Stimulated activated CD8-positive, alpha-beta memory T cell treated with anti-CD3 and anti-CD28 coated beads, Interleukin-12 subunit alpha, Interleukin-12 subunit beta, amount 100 ng/mL, for 24 hours (primary cell): ENCODE measurements at regions not wholly inside any gene's neighbourhood (a gene's known extent, or its start where the extent isn't known, plus 50 kb on each side); places are given as distances from the start of the nearest gene placed in this dataset.

Experiments
- DNase-seq: peaks from one replicate; pipeline ENCODE4 v3.0.0-alpha.2; 2020; ENCODE audit errors: extremely low read depth

DNA sequence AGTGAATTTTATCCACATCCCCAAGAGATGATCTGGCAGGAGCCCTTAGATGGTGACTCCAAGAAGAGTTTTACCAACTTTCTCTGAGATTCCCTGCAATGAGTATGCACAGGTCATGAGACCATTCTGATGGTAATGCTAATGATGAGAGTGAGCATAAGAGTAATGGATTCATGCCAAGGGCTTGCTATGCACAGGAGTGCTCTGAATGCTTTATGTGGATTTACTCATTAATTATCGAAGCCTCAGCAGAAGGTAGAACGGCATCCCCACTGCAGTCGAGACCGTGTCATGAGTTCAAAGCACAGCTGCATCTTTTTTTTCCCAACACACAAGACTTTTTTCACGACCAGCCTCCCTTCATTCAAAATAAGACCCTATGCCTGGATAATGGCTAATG lies 355.0 kb downstream of the RAB28 start:
- DNase-seq: no peak

DNA sequence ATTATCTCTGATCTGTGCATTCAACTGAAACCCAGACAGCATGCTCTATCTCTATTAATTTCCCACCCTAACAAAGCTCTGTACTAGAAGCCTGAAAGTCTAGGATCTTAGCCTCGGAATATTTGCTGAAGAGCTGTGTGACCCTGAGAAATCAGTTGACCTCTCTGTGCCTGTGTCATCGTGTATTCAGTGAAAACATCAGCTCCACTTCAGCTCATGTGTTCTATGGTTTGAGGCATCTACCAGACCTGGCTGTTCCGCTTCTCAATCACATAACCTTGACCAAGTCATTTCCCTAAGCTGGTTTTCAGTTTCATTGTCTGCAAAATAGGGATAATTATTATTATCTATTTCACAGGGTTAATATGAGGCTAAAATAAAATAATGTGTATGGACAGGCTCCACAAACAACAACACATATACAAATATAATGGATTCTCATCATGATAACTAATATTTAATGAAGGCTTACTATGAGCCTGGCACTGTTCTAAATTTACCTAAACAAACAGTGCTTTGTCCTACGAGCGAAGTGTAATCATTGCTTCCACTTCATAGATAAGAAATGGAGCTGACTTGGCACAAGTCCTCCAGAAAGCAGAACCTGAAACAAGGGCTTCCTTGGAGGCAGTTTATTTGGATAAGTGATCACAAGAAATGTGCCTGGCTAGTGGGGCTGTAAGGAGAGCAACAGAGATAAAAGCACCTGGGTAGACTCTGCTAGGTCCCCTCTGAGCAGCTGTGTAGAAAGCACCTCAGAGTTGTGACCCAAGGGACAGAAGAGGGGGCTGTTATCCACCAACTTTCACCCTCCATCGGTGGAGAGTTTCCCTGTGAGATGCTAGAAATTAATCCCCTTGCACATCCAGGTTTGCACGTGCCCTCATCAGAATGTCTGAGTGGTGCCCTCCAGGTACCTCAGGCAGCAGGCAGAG lies 356.9 kb downstream of the RAB28 start:
- DNase-seq: no peak

- DNase-seq: no peak
Observed at GRCh38 chr4:13118633-13119032, 365.5 kb downstream of the RAB28 start.

DNA sequence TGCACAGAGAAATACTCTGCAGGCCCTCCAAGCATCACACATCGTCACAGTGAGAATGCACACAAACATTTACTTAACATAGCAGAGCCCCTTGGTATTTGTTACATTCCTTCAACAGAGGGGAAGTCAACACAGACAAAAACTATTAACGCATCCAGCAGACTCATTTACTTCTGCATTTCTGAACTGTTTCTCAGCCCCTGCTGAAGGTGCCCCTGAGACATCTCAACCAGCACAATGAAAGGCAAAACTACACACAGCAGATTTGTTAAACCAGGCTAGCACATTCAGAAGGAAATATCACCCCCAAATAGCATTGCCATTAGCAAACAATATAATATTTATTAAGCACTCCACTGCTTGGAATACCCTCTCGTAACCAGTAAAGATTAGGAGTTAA lies 367.0 kb downstream of the RAB28 start:
- no peak for DNase-seq

DNA sequence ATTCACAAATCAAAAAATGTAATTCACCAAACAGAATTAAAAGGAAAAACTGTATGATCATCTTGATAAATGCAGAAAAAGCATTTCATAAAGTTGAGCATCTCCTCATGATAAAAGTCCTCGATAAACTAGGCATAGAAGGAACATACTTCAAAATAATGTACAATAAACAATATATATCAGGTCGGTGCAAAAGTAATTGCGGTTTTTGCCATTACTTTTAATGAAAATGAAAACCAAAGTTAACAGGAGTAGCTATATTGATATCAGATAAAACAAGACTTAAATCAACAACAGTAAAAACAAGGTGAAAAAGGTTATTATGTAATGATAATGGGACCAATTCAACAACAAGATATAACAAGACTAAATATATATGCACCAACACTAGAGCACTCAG lies 372.1 kb downstream of the RAB28 start:
- no peak for DNase-seq

DNA sequence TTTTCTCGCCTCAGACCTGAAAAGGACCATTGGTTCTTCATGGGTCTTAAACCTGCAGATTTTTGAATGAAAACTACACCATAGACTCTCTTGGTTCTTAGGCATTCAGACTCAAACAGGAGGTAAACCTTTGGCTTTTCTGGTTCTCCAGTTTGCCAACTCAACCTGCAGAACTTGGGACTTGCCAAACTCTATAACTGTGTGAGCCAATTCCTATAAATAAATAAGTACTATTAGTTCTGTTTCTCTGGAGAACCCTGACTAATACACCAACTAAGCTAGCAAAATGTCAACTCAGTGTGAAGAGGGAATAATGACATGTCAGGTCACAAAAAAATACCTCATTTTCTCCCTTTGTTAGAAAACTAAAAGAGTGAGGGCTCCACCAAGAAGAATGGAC lies 374.6 kb downstream of the RAB28 start:
- no peak for DNase-seq

DNA sequence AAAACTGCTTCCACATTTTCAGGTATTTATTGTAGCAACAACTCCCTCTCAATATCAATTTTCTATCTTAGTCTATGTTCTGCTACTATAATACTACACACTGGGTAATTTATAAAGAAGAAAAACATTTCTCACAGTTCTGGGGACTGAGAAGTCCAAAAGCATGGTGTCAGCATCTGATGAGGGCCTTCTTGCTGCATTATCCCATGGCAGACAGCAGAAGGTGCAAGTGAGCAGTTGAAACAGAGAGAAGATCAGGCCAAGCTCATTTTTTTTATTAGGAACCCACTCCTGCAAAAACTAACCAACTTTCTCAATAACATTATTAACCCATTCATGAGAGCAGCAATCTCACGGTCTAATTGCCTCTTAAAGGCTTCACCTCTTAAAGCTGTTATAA lies 376.0 kb downstream of the RAB28 start:
- no peak for DNase-seq

- DNase-seq: no peak
Observed at GRCh38 chr4:13103382-13104015, 380.6 kb downstream of the RAB28 start.

- no peak for DNase-seq
Observed at GRCh38 chr4:13102092-13102742, 381.9 kb downstream of the RAB28 start.

- no peak for DNase-seq
Observed at GRCh38 chr4:13097971-13098370, 386.2 kb downstream of the RAB28 start.

DNA sequence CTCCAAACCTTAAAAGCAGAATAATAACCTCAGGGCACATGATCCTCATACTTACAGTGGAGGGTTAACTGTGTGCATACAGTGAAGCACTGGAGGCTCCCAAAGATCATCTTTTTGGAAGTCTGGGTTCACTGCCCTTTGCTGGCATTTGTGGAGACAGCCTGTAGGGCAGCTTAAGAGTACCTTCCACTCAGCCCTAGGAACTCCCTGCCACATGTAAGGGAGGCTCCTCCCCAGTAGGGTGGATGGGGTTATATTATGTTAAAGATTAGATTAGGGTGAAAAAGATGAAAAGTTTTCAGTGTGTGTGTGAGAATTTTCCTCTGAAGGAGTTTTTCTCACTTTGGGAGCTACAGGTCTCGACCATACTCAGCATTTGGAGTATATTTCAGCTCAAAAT lies 388.4 kb downstream of the RAB28 start:
- DNase-seq: no peak

- no peak for DNase-seq
Observed at GRCh38 chr4:13093170-13093569, 391.0 kb downstream of the RAB28 start.

GRCh38 chr4:13092702-13093101 lies 391.4 kb downstream of the RAB28 start:
- DNase-seq: no peak

- DNase-seq: no peak
Observed at GRCh38 chr4:13089659-13089998, 394.5 kb downstream of the RAB28 start.

- DNase-seq: no peak
Observed at GRCh38 chr4:13088726-13089658, 395.1 kb downstream of the RAB28 start.

DNA sequence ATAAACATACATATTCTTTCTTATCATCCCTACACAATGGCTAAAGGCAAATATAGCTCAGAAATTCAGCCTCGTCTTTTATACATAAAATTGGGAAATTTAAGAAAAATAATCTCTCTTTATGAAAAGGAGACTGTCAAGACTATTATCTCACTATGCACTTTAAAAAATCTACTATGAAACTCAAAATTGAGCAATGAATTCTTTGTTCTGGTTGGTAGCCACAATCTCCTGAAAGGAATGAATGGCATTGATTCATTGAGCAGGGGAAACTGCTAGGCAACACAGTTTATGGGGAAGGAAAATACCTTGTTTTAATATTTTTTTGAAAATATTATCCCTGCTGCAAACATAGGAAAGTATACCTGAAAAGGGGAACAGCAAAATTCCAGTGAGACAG lies 397.1 kb downstream of the RAB28 start:
- DNase-seq: no peak

GRCh38 chr4:13084210-13084609 lies 399.9 kb downstream of the RAB28 start:
- no peak for DNase-seq

DNA sequence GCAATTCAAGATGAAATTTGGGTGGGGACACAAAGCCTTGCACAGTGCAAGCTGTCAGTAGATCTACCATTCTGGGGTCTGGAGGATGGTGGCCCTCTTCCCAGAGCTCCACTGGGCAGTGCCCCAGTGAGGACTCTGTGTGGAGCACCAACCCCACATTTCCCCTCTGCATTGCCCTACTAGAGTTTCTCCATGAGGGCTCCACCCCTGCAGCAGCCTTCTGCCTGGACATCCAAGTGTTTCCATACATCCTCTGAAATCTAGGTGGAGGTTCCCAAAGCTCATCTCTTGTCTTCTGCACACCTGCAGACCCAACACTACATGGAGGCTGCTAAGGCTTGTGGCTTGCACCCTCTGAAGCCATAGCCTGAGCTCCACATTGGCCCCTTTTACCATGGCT lies 402.3 kb downstream of the RAB28 start:
- no peak for DNase-seq

DNA sequence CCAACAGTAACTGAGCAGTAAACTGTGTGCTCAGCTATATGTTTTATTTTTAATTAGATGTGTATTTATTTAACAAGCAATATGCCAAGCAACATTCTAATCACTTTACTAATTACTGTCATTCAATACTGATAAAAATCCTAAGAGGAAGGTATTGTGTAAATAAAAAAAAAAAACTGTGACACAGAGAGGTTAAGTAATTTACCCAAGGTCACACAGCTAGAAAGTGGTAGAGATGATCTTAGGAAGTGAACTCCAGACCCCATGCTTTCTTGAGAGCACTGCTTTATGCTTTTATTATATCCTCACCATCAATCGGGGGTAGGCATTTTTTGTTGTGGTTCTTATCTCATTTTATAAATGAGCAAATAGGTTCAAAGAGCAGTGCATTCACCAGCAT lies 417.1 kb downstream of the RAB28 start:
- DNase-seq: no peak

DNA sequence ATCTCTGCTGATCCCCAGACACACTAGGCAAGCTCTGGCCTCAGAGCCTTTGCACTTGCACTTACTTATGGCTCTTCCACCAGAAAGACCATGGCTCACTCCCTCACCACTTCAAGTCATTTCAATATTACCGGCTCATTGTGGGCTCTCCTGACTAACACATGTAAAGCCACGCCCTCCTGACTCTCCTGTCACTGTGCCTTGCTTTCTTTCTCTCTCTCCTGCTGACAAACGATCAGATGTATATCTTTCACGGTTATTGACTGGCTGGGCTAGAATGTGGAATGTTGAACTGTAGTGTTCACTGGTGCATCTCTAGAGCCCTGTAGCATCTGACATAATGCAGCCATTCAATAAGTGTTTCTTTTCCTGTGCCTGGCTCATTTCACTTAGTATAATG lies 425.1 kb downstream of the RAB28 start:
- DNase-seq: no peak

- DNase-seq: no peak
Observed at GRCh38 chr4:13056630-13057189, 427.4 kb downstream of the RAB28 start.
